ENCODE measurements at regions not wholly inside any gene's neighbourhood (a gene's known extent, or its start where the extent isn't known, plus 50 kb on each side); places are given as distances from the start of the nearest gene placed in this dataset.
"Not testable (repeated sequence)": the region's sequence is repeated elsewhere in the genome, so short reads cannot be mapped to it uniquely, and the experiment has no call there.

GRCh38 chr3:66827726-66828125 is 170.4 kb upstream of the KBTBD8 start:
- H3K4me3 ChIP-seq (ENCODE audit: low read length) = no peak overlapping the region
- DNase-seq (ENCODE audit: low read depth) = no peak
- no peak for TF ChIP-seq CTCF (IDR thresholded peaks at IDR 0.05; ENCODE audit: insufficient read depth, low read depth, low read length, missing control alignments)

GRCh38 chr3:66828303-66828702 is 169.8 kb upstream of the KBTBD8 start:
- DNase-seq (ENCODE audit: low read depth) = no peak
- no peak for TF ChIP-seq CTCF (IDR thresholded peaks at IDR 0.05; ENCODE audit: insufficient read depth, low read depth, low read length, missing control alignments)
- H3K4me3 ChIP-seq (ENCODE audit: low read length) = no peak overlapping the region

- TF ChIP-seq CTCF (IDR thresholded peaks at IDR 0.05; ENCODE audit: insufficient read depth, low read depth, low read length, missing control alignments) = no peak
- DNase-seq (ENCODE audit: low read depth) = no peak
- H3K4me3 ChIP-seq (ENCODE audit: low read length) = no peak overlapping the region
These were observed 167.8 kb upstream of the KBTBD8 start for GRCh38 chr3:66830301-66830700.

- H3K4me3 ChIP-seq (ENCODE audit: low read length) = no peak overlapping the region
- no peak for DNase-seq (ENCODE audit: low read depth)
- TF ChIP-seq CTCF (IDR thresholded peaks at IDR 0.05; ENCODE audit: insufficient read depth, low read depth, low read length, missing control alignments) = no peak
These were observed 166.2 kb upstream of the KBTBD8 start for GRCh38 chr3:66831931-66832330.

- peak; percentile 24 for DNase-seq (ENCODE audit: low read depth)
- TF ChIP-seq CTCF (IDR thresholded peaks at IDR 0.05; ENCODE audit: insufficient read depth, low read depth, low read length, missing control alignments) = no peak
These were observed 161.5 kb upstream of the KBTBD8 start for GRCh38 chr3:66836363-66837152.

GRCh38 chr3:66838704-66839103 is 159.4 kb upstream of the KBTBD8 start:
- DNase-seq (ENCODE audit: low read depth) = no peak
- TF ChIP-seq CTCF (IDR thresholded peaks at IDR 0.05; ENCODE audit: insufficient read depth, low read depth, low read length, missing control alignments) = no peak
- H3K4me3 ChIP-seq (ENCODE audit: low read length) = no peak overlapping the region

More at GRCh38 chr3:66836363-66837152, 161.5 kb upstream of the KBTBD8 start:
- no peak overlapping the region for H3K4me3 ChIP-seq (ENCODE audit: low read length)

GRCh38 chr3:66839508-66839907 is 158.6 kb upstream of the KBTBD8 start:
- no peak for TF ChIP-seq CTCF (IDR thresholded peaks at IDR 0.05; ENCODE audit: insufficient read depth, low read depth, low read length, missing control alignments)
- H3K4me3 ChIP-seq (ENCODE audit: low read length) = no peak overlapping the region
- DNase-seq (ENCODE audit: low read depth) = peak; percentile 14

GRCh38 chr3:66842761-66843464 is 155.2 kb upstream of the KBTBD8 start:
- not testable (repeated sequence) for H3K4me3 ChIP-seq (ENCODE audit: low read length)

More at GRCh38 chr3:66842761-66843464, 155.2 kb upstream of the KBTBD8 start:
- not testable (repeated sequence) for DNase-seq (ENCODE audit: low read depth)
